ENCODE measurements at regions not wholly inside any gene's neighbourhood (a gene's known extent, or its start where the extent isn't known, plus 50 kb on each side); places are given as distances from the start of the nearest gene placed in this dataset.

GRCh38 chr6:18674346-18674745 is 287.2 kb downstream of the RNF144B start:
- no peak for DNase-seq

GRCh38 chr6:18675881-18676280 is 288.7 kb downstream of the RNF144B start:
- DNase-seq = peak in 1 of 2 experiments; percentile 48

- DNase-seq = no peak
These were observed 289.4 kb downstream of the RNF144B start for GRCh38 chr6:18676548-18676947.

DNA sequence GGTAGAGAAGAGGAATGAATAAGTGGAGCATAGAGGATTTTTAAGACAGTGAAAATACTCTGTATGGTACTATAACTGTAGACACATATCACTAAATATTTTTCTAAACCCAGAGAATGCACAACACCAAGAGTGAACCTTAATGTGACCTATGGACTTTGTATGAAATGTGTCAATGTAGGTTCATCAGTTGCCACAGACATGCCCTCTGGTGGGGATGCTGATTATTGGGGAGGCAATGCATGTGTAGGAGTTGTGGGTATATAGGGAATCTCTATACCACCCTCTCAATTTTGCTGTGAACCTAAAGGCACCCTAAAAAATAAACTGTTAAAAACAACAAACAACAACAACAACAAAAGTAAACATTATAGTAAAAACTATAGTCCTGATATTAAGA is 293.7 kb downstream of the RNF144B start:
- no peak for DNase-seq

- DNase-seq = no peak
These were observed 294.8 kb downstream of the RNF144B start for GRCh38 chr6:18681832-18682503.

DNA sequence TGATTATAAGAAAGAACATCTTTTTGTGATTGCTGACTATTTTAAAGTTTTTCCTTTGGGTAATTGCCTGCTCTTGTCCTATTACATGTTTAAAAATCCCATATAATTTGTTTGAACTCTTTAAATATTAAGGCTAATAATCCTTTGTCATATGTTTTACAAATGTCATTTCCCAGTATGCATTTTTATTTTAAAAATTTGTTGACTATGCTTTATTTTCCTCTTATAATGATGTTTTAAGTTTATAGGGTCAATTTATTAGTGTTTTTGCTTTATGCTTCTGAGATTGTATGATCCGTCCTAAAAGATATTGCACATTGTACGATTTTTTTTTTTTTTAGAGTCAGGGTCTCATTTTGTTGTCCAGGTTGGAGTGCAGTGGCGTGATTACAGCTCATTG is 297.2 kb downstream of the RNF144B start:
- DNase-seq = no peak

- no peak for DNase-seq
These were observed 306.0 kb downstream of the RNF144B start for GRCh38 chr6:18692929-18693685.

DNA sequence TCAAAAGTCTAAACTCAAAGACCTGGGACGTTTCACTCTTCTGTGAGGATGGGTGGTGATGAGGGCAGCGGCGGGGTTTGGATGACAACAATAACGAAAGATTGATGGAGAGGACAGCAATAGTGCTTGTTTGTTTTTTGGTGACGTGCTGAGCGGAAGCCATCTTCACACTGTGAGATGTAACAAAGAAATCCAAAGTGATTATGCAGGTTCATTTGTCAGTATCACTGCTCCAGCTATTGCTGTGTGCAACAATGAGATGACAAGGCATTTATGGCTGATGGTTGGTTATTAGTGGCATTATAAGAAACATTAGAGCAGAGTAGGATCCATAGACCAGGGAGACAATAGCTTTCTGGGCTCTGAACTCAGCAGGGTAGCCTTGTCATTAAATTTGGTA is 306.7 kb downstream of the RNF144B start:
- no peak for DNase-seq

DNA sequence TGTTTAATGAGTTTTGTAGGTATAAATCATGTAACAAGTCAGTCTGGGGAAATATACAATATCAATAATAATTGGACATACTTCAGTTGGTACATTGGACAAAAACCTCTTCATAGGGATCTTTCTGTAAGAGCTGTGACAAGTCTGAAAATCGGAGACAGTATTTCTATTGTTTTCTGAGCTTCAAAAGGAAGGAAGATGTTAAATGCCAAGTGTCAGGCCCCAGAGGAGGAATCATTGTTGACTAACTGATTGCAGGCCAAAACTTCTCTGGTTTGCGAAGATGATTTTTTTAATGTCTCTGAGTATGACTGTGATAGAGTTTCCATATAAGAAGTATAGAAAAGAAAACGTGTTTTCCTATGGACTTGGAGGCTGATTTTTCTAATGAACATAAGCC is 316.4 kb downstream of the RNF144B start:
- DNase-seq = no peak

- DNase-seq = no peak
These were observed 320.7 kb downstream of the RNF144B start for GRCh38 chr6:18707714-18708439.

- no peak for DNase-seq
These were observed 325.4 kb downstream of the RNF144B start for GRCh38 chr6:18712595-18712994.

DNA sequence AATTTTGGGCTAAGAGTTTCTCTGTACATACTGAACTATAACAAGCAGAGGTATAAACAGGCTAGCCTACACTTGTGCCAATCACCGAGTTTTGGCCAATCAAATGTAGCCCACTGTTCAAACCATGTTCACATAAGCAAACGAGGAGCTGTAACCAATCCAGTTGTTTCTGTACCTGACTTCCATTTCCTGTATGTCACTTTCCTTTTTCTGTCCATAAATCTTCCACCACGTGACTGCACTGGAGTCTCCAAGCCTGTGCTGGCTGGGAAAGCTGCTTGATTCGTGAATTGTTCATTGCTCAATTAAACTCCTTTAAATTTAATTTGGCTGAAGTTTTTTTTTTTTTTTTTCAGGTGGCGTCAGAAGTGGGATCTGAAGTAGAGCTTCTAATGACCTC is 332.9 kb downstream of the RNF144B start:
- no peak for DNase-seq

DNA sequence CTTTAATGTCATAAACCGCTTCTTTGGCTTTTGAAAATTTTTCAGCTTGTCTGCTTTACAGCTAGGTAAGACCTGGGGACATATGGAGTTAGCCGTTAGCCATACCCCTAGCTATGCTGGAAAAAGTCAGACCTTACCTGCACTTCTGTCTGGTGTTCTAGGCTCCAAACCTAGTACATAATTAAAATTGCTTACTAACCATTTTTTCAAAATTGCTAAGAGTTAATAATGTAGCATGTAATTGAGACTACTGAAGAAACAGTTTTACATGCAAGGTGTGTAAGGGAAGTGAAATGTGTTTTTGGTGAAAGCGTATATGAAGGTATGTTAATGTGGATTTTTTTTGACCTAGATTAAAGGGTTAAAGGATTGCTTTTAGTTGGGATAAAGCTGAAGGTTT is 336.9 kb downstream of the RNF144B start:
- DNase-seq = no peak

DNA sequence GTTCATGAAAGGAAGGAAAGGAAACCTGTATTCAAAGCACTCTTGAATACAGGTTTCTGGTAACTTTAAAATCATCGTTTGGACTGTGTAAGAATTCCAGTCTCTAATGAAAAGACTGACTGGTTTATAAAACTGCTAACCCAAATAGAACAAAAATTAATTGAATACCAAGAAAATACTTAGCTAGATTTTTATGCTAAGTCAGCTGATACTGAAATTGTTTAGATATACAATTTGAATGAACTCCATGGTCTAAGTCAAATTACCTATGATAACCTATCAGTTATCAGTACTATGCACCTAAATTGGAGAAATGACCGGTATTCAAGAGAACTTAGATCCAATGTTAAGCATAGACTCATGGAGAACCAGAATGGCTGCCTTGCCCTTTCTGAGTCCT is 338.3 kb downstream of the RNF144B start:
- no peak for DNase-seq

DNA sequence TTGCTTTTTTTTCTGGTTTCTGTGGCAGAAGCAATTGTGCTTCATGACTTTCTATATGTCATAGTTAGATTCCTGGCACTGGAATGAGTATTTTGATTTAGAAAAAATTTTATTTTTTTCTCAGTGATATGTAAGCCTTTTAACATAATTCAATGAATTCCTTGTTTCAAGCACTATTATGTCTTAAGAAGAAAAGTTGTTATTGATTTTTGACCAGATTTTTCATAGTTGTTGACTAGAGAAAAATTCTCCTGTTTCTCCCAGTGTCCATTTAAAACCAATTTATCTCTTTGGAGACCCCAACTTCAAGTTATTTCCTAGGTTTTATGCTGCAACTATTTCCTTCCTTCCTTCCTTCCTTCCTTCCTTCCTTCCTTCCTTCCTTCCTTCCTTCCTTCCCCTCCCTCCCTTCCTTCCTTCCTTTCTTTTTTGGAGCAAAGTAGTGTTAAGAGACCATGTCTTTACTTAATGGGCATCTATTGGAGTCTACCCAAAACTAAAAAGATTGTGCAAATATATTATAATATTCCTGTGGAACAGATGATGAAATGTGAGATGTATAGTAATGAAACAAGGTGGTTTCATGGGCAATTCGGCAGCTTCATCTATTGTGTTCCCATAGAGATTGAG is 346.9 kb downstream of the RNF144B start:
- no peak for DNase-seq

- DNase-seq = no peak
These were observed 354.6 kb downstream of the RNF144B start for GRCh38 chr6:18741741-18742140.

GRCh38 chr6:18742406-18742805 is 355.3 kb downstream of the RNF144B start:
- DNase-seq = no peak

DNA sequence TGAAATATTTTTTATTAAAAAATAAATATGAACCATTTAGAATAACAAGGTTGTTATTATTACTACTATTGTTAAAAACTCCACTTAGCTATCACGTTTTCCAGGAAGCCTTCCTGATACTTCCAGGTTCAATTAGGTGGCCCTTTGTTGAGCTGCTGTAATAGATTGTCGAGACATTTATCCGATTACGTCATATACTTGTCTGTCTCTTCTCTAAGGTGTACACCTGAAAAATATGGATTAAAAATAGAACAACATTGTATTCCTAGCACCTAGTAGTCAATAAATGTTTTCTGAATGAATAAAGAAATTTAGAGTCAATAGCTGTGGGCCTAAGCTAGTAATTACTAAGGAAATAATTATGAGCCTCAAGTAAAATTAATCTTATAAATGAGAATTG is 359.6 kb downstream of the RNF144B start:
- DNase-seq = no peak

DNA sequence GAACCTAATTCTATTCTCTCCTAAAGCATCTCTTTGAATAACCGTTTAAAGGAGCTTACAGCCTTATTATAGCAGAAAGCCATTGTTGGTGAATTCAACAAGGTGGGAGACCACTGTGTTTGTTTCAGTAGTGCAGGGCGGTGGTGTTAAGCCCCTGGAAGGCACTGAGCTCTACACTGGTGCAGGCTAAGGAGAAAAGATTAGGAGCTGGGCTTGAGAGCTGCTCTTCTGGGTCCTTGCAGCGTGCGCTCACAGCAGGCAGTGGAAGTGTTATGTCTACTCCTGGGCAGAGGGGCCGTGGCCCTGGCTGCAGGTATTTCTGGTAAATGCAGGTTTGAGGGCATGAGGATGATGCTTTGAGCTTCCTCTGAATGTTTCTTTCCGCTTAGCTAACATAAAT is 361.2 kb downstream of the RNF144B start:
- no peak for DNase-seq

- DNase-seq = no peak
These were observed 365.3 kb downstream of the RNF144B start for GRCh38 chr6:18752278-18753068.

GRCh38 chr6:18753076-18753475 is 365.9 kb downstream of the RNF144B start:
- no peak for DNase-seq

- DNase-seq = no peak
These were observed 375.9 kb downstream of the RNF144B start for GRCh38 chr6:18763086-18763485.

DNA sequence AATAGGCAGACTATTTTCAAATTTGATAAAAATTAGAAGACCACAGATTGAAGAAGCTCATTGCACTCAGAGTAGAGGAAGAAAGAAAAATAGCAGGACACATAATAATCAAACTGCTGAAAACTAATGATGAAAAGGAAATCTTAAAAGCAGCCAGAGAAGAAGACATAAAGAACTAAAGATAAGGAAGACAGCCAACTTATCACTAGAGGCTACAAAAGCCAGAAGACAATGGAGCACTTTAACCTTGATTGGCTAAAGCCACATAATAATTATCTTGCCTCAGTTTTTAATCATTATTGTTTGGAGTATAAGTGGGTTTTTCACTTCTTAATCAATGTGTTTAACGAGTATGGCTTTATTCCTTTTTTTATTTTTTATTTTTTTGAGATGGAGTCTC is 397.6 kb downstream of the RNF144B start:
- DNase-seq = no peak
